Ovary (tissue), 7 donors: ENCODE measurements at regions not wholly inside any gene's neighbourhood (a gene's known extent, or its start where the extent isn't known, plus 50 kb on each side); places are given as distances from the start of the nearest gene placed in this dataset.

Source experiments
- DNase-seq, 5 donors: peaks; one replicate each; pipeline ENCODE4 v3.0.0-alpha.2; 2019 to 2020
- H3K27ac ChIP-seq, 2 donors: fragments of 200-600 bp; one replicate each; pipeline versions ENCODE4 v1.5.1 to v1.8.0; 2019 to 2022
- H3K27me3 ChIP-seq: fragments of 200-600 bp; one replicate; pipeline ENCODE4 v1.8.0; 2022
- H3K36me3 ChIP-seq: fragments of 200-600 bp; sonication (generic); one replicate; pipeline ENCODE4 v1.5.1; 2019
- H3K4me1 ChIP-seq: one replicate; pipeline ENCODE4 v1.8.1; 2013; ENCODE audit warnings: mild to moderate bottlenecking, moderate library complexity; ENCODE audit not compliant: insufficient read depth
- H3K4me3 ChIP-seq: fragments of 200-600 bp; sonication (generic); one replicate; pipeline ENCODE4 v1.5.1; 2017
- H3K9me3 ChIP-seq, 2 donors: fragments of 200-600 bp in 1 of 2; sonication (generic) in 1 of 2; one replicate each; pipeline versions ENCODE4 v1.5.1 to v1.8.1; 2013 to 2019; ENCODE audit warnings: mild to moderate bottlenecking in 1 of 2, moderate library complexity in 1 of 2
- CTCF ChIP-seq, 3 donors: fragments of 450-650 bp in 2 of 3; fragments of 200-600 bp in 1 of 3; IDR thresholded peaks; one replicate each; pipeline versions ENCODE4 v1.5.1 to v1.8.0; 2016 to 2022; ENCODE audit warnings: antibody characterized with exemption in 3 of 3, mild to moderate bottlenecking in 1 of 3
- EP300 ChIP-seq: sonication (generic); formaldehyde crosslinking; IDR thresholded peaks from one replicate; pipeline ENCODE4 v1.6.1; 2017; ENCODE audit warnings: antibody characterized with exemption
- POLR2A ChIP-seq: fragments of 450-650 bp; IDR thresholded peaks from one replicate; pipeline ENCODE4 v1.6.1; 2017; ENCODE audit warnings: antibody characterized with exemption, mild to moderate bottlenecking, moderate library complexity
- WGBS, 3 donors: extraction: QIAGEN DNeasy Blood & Tissue Kit in 1 of 3; methylation state at CpG; one replicate each; pipeline versions ENCODE4 v1.1.5 to v1.1.7; 2013 to 2017; 5-methylcytosine and 5-hydroxymethylcytosine counted together
- intact Hi-C, 4 donors: fragments of 100-400 bp; cut with DNase I; formaldehyde crosslinking; loops; one replicate each; pipeline versions ENCODE4 v1.11.0 to v1.15.1; 2022 to 2023
- donor health status: DM: no; HTN: no; CAD: no; lungs with moderate emphysema.
- donor health status: DM: no; HTN: no; CAD: no.
- donor health status: Bipolar disorder and iron deficiency.
- donor health status: DM: no; HTN: no; CAD: no.
- donor health status: DM: yes; HTN: yes; CAD: no.

- Histone ChIP-seq H3K36me3 (no peaks in the 10 kb centered on the region), H3K27ac (no peak overlapping the region), H3K27me3 (no peaks in the 10 kb centered on the region), H3K4me1 (peaks cover 8% of the 10 kb centered on the region), H3K4me3 (no peak overlapping the region), H3K9me3 (no peaks in the 10 kb centered on the region)
- 93 to 96% (median 93%) methylated on average over 3 of the region's 3 CpGs for WGBS, 3 donors
- TF ChIP-seq POLR2A: no peak
- no peak for TF ChIP-seq CTCF (IDR thresholded peaks at IDR 0.05)
- TF ChIP-seq EP300: no peak
- intact Hi-C loops: no loop called here
- DNase-seq: no peak
Observed at GRCh38 chr12:75852143-75852542, 179.4 kb downstream of the PHLDA1 start.

- peaks cover 6% of the 10 kb centered on the region for H3K4me1 ChIP-seq
- WGBS, 3 donors: 40 to 48% (median 47%) methylated on average over 4 of the region's 4 CpGs
- no peak overlapping the region for H3K4me3 ChIP-seq
- TF ChIP-seq CTCF (IDR thresholded peaks at IDR 0.05): no peak
- TF ChIP-seq EP300: no peak
- no peak for TF ChIP-seq POLR2A
- H3K27ac ChIP-seq: no peak overlapping the region
- H3K36me3 ChIP-seq: no peaks in the 10 kb centered on the region
- no peaks in the 10 kb centered on the region for H3K9me3 ChIP-seq
- H3K27me3 ChIP-seq: no peaks in the 10 kb centered on the region
- intact Hi-C loops: no loop called here
- no peak for DNase-seq
Observed at GRCh38 chr12:75850721-75851462, 180.7 kb downstream of the PHLDA1 start.

GRCh38 chr12:75848961-75849360, 182.6 kb downstream of the PHLDA1 start:
- TF ChIP-seq EP300: no peak
- no peak for TF ChIP-seq POLR2A
- no peak for TF ChIP-seq CTCF (IDR thresholded peaks at IDR 0.05)
- Histone ChIP-seq H3K27me3 (no peaks in the 10 kb centered on the region), H3K4me1 (peaks cover 7% of the 10 kb centered on the region), H3K27ac (peak overlapping the region in 1 of 2 donors; percentile 43), H3K9me3 (no peaks in the 10 kb centered on the region), H3K4me3 (no peak overlapping the region), H3K36me3 (no peaks in the 10 kb centered on the region)
- 0 to 15% (median 5%) methylated on average over 1 of the region's 1 CpG for WGBS, 3 donors
- intact Hi-C loops: no loop called here
- DNase-seq: no peak

GRCh38 chr12:75848431-75848925, 183.1 kb downstream of the PHLDA1 start:
- WGBS, 3 donors: 4 to 8% (median 4%) methylated on average over 7 of the region's 7 CpGs
- H3K36me3 ChIP-seq: no peaks in the 10 kb centered on the region

More at GRCh38 chr12:75848431-75848925, 183.1 kb downstream of the PHLDA1 start:
- Histone ChIP-seq H3K9me3 (no peaks in the 10 kb centered on the region), H3K27me3 (no peaks in the 10 kb centered on the region), H3K4me3 (no peak overlapping the region), H3K27ac (peak overlapping the region in 1 of 2 donors; percentile 43), H3K4me1 (peaks cover 7% of the 10 kb centered on the region)
- no peak for TF ChIP-seq EP300
- no peak for TF ChIP-seq POLR2A
- no peak for TF ChIP-seq CTCF (IDR thresholded peaks at IDR 0.05)
- intact Hi-C loops: no loop called here
- peak in 2 of 5 donors; percentile 7 to 17 for DNase-seq
